H9 (cell line): ENCODE measurements at regions not wholly inside any gene's neighbourhood (a gene's known extent, or its start where the extent isn't known, plus 50 kb on each side); places are given as distances from the start of the nearest gene placed in this dataset.

Experiments
- DNase-seq: peaks from one replicate; pipeline ENCODE4 v3.0.0-alpha.2; 2017
- H2AFZ ChIP-seq: one replicate; pipeline ENCODE4 v1.6.1; 2013; ENCODE audit warnings: mild to moderate bottlenecking, low read length, control low read depth, moderate library complexity
- H2AK5ac ChIP-seq: 2 replicates; pipeline ENCODE4 v1.6.1; 2013; ENCODE audit warnings: low read length, control low read depth, mixed read lengths; ENCODE audit not compliant: insufficient read length
- H2BK120ac ChIP-seq: one replicate; pipeline ENCODE4 v1.6.1; 2013; ENCODE audit warnings: low read depth, mild to moderate bottlenecking, low read length, control low read depth, inconsistent platforms; ENCODE audit not compliant: poor library complexity, severe bottlenecking
- H2BK12ac ChIP-seq: 2 replicates; pipeline ENCODE4 v1.6.1; 2013; ENCODE audit warnings: low read length, control low read depth, mixed read lengths, low read depth; ENCODE audit not compliant: insufficient read length
- H2BK15ac ChIP-seq: 2 replicates; pipeline ENCODE4 v1.6.1; 2013; ENCODE audit warnings: low read depth, low read length, control low read depth
- H2BK20ac ChIP-seq: one replicate; pipeline ENCODE4 v1.6.1; 2013; ENCODE audit warnings: low read depth, mild to moderate bottlenecking, low read length, control low read depth, inconsistent platforms; ENCODE audit not compliant: poor library complexity, severe bottlenecking
- H2BK5ac ChIP-seq: 2 replicates; pipeline ENCODE4 v1.6.1; 2013; ENCODE audit warnings: low read length, control low read depth, mixed read lengths; ENCODE audit not compliant: insufficient read length
- H3K14ac ChIP-seq: 2 replicates; pipeline ENCODE4 v1.6.1; 2013; ENCODE audit warnings: low read length, control low read depth; ENCODE audit not compliant: insufficient read depth
- H3K18ac ChIP-seq: 2 replicates; pipeline ENCODE4 v1.6.1; 2013; ENCODE audit warnings: low read depth, mild to moderate bottlenecking, mixed read lengths, low read length, control low read depth; ENCODE audit not compliant: insufficient read length
- H3K23ac ChIP-seq: 2 replicates; pipeline ENCODE4 v1.6.1; 2013; ENCODE audit warnings: low read length, control low read depth, mixed read lengths, low read depth; ENCODE audit not compliant: insufficient read length
- H3K23me2 ChIP-seq: 2 replicates; pipeline ENCODE4 v1.6.1; 2013; ENCODE audit warnings: low read depth, mild to moderate bottlenecking, mixed read lengths, low read length, control low read depth; ENCODE audit not compliant: insufficient read length, poor library complexity, severe bottlenecking
- H3K27ac ChIP-seq: 2 replicates; pipeline ENCODE4 v1.5.1; 2013; ENCODE audit warnings: low read length, control low read depth, mixed read lengths, low read depth; ENCODE audit not compliant: insufficient read length
- H3K27me3 ChIP-seq: 2 replicates; pipeline ENCODE4 v1.6.1; 2013; ENCODE audit warnings: low read length, control low read depth, inconsistent platforms; ENCODE audit not compliant: insufficient read depth
- H3K4ac ChIP-seq: 2 replicates; pipeline ENCODE4 v1.6.1; 2013; ENCODE audit warnings: low read depth, mild to moderate bottlenecking, control low read depth, inconsistent platforms, low read length, moderate library complexity
- H3K4me1 ChIP-seq: 2 replicates; pipeline ENCODE4 v1.6.1; 2013; ENCODE audit warnings: low read length, control low read depth, inconsistent platforms; ENCODE audit not compliant: insufficient read depth
- H3K4me2 ChIP-seq: 2 replicates; pipeline ENCODE4 v1.6.1; 2013; ENCODE audit warnings: low read length, control low read depth, mixed read lengths; ENCODE audit not compliant: insufficient read length, insufficient read depth
- H3K56ac ChIP-seq: 2 replicates; pipeline ENCODE4 v1.6.1; 2013; ENCODE audit warnings: low read depth, mild to moderate bottlenecking, mixed read lengths, low read length, control low read depth; ENCODE audit not compliant: insufficient read length
- H3K79me1 ChIP-seq: 2 replicates; pipeline ENCODE4 v1.6.1; 2013; ENCODE audit warnings: low read depth, mild to moderate bottlenecking, moderate library complexity, low read length, control low read depth, inconsistent platforms; ENCODE audit not compliant: insufficient read depth, poor library complexity, severe bottlenecking
- H3K79me2 ChIP-seq: 2 replicates; pipeline ENCODE4 v1.6.1; 2013; ENCODE audit warnings: low read length, control low read depth, inconsistent platforms; ENCODE audit not compliant: insufficient read depth
- H3K9ac ChIP-seq: 2 replicates; pipeline ENCODE4 v1.6.1; 2013; ENCODE audit warnings: low read length, control low read depth, mixed read lengths; ENCODE audit not compliant: insufficient read length; ENCODE audit errors: extremely low read depth
- H3K9me3 ChIP-seq: one replicate; pipeline ENCODE4 v1.6.1; 2013; ENCODE audit warnings: low read depth, low read length, inconsistent platforms; ENCODE audit not compliant: control insufficient read depth
- H3T11ph ChIP-seq: one replicate; pipeline ENCODE4 v1.6.1; 2013; ENCODE audit warnings: mild to moderate bottlenecking, low read length, control low read depth, inconsistent platforms
- H4K20me1 ChIP-seq: one replicate; pipeline ENCODE4 v1.6.1; 2013; ENCODE audit not compliant: control insufficient read depth, insufficient read length, insufficient read depth
- H4K5ac ChIP-seq: 2 replicates; pipeline ENCODE4 v1.6.1; 2013; ENCODE audit warnings: low read depth, mild to moderate bottlenecking, mixed read lengths, low read length, control low read depth; ENCODE audit not compliant: insufficient read length
- H4K8ac ChIP-seq: replicated peaks from 2 replicates; pipeline ENCODE4 v1.6.1; 2013; ENCODE audit warnings: low read length, control low read depth, mixed read lengths, low read depth; ENCODE audit not compliant: insufficient read length
- H4K91ac ChIP-seq: 2 replicates; pipeline ENCODE4 v1.6.1; 2013; ENCODE audit warnings: low read depth, mild to moderate bottlenecking, moderate library complexity, mixed read lengths, low read length, control low read depth; ENCODE audit not compliant: insufficient read length
- H3K27ac Mint-ChIP-seq, 3 experiments: 2 replicates in 2 of 3; 3 replicates in 1 of 3; pipeline ENCODE4 v1.8.0; 2020 to 2021; ENCODE audit warnings: mixed read lengths in 3 of 3, mild to moderate bottlenecking in 1 of 3, moderate library complexity in 1 of 3
- H3K27me3 Mint-ChIP-seq: 2 replicates; pipeline ENCODE4 v1.8.0; 2021; ENCODE audit warnings: low read depth, mild to moderate bottlenecking, moderate library complexity, mixed read lengths
- H3K36me3 Mint-ChIP-seq, 3 experiments: 2 replicates in 2 of 3; 3 replicates in 1 of 3; pipeline ENCODE4 v1.8.0; 2020 to 2021; ENCODE audit warnings: low read depth in 3 of 3, mixed read lengths in 3 of 3; ENCODE audit not compliant: insufficient read depth in 1 of 3
- H3K4me1 Mint-ChIP-seq, 2 experiments: 2 replicates each; pipeline ENCODE4 v1.8.0; 2020; ENCODE audit warnings: mixed read lengths in 2 of 2
- H3K4me3 Mint-ChIP-seq, 2 experiments: 2 replicates in 1 of 2; 3 replicates in 1 of 2; pipeline ENCODE4 v1.8.0; 2020 to 2021; ENCODE audit warnings: mild to moderate bottlenecking in 2 of 2, mixed read lengths in 2 of 2, moderate library complexity in 1 of 2
- H3K9me3 Mint-ChIP-seq, 2 experiments: 2 replicates in 1 of 2; 3 replicates in 1 of 2; pipeline ENCODE4 v1.8.0; 2020; ENCODE audit warnings: mild to moderate bottlenecking in 2 of 2, mixed read lengths in 2 of 2, moderate library complexity in 1 of 2
- CTCF ChIP-seq: fragments of 200-600 bp; sonication (generic); conservative IDR thresholded peaks from 3 replicates; pipeline ENCODE4 v1.8.0; 2021; ENCODE audit warnings: antibody characterized with exemption, mild to moderate bottlenecking
- WGBS: extraction: QIAGEN DNeasy Blood & Tissue Kit; methylation state at CpG from one replicate; pipeline ENCODE4 v1.1.7; 2013; ENCODE audit warnings: missing lambda C conversion rate, low lambda C conversion rate, mixed read lengths; ENCODE audit not compliant: insufficient read length; ENCODE audit errors: extremely low coverage; 5-methylcytosine and 5-hydroxymethylcytosine counted together

GRCh38 chr11:76605338-76606074 is 65.0 kb downstream of the LRRC32 start:
- Histone ChIP-seq H3K23ac (no peak overlapping the region), H2AFZ (no peak overlapping the region), H3K9me3 (no peaks in the 10 kb centered on the region), H2BK120ac (no peak overlapping the region), H2BK5ac (no peak overlapping the region), H4K8ac (no peak overlapping the region), H3K23me2 (no peaks in the 10 kb centered on the region), H2BK12ac (no peak overlapping the region), H3K4me1 (no peaks in the 10 kb centered on the region; the same call in 1 of the 2 replicates), H3K4me2 (no peak overlapping the region), H3T11ph (no peak overlapping the region), H2AK5ac (no peak overlapping the region), H3K27me3 (no peaks in the 10 kb centered on the region), H3K79me1 (no peaks in the 10 kb centered on the region), H3K79me2 (no peaks in the 10 kb centered on the region), H3K27ac (no peak overlapping the region), H3K9ac (no peak overlapping the region), H4K20me1 (no peaks in the 10 kb centered on the region), H3K4ac (no peak overlapping the region), H4K5ac (no peak overlapping the region), H2BK20ac (no peak overlapping the region), H4K91ac (no peak overlapping the region), H3K14ac (no peak overlapping the region), H3K56ac (no peak overlapping the region), H2BK15ac (no peak overlapping the region), H3K18ac (no peak overlapping the region)
- no peak for TF ChIP-seq CTCF
- no peak for DNase-seq
- Mint-ChIP-seq H3K27me3 (peaks cover 2% of the 10 kb centered on the region), H3K27ac (peak overlapping the region in 1 of 3 experiments; percentile 78; a peak in 1 of 7 replicates), H3K4me3 (no peak overlapping the region), H3K36me3 (peaks cover 6 to 20% (median 6%) of the 10 kb centered on the region in 3 experiments; a peak in 5 of 7 replicates), H3K4me1 (peaks cover 20 to 28% of the 10 kb centered on the region in 2 experiments), H3K9me3 (peaks cover 11 to 12% of the 10 kb centered on the region in 2 experiments)
- WGBS, result no CpG with 5 or more reads among the region's 8 CpGs
